ENCODE measurements at regions not wholly inside any gene's neighbourhood (a gene's known extent, or its start where the extent isn't known, plus 50 kb on each side); places are given as distances from the start of the nearest gene placed in this dataset.
"Not testable (repeated sequence)": the region's sequence is repeated elsewhere in the genome, so short reads cannot be mapped to it uniquely, and the experiment has no call there.

DNA sequence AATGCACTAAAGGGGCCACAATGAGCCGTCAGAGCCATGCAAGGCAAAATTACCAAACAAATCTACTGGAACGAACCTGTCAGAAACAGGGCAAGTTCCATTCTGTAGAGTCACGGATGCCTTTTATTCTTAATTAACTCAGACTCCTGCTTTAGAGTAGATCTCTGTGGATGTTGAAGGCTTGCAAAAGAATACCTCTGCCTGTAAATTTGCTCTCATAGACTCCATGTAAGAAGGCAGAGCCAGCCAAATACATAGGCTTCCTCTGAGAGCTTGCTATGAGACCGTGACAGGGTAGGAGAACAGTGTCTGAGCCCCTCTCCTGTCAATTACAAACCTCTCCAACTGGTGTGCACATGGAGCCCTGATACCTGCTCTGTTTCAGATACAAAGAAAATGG, 787.9 kb upstream of the POM121L12 start:
- no peak for DNase-seq

DNA sequence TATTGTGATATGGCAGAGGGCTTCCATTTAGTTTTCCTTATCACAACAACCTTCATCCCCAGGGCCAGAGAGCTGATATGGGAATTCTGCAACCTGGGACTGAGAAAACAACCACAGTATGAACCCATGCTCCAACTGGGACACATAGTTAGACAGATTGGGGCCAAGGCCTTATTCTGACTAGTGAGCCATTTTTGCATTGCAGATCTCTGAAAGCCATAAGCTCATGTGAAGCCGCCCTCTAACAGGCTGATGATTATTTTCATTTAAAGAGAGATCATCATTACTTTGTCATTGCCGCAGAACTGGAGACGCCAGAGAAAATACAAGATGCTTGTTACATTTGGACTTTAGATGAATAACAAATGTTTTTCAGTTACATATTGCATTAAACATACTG, 791.7 kb upstream of the POM121L12 start:
- no peak for DNase-seq

DNA sequence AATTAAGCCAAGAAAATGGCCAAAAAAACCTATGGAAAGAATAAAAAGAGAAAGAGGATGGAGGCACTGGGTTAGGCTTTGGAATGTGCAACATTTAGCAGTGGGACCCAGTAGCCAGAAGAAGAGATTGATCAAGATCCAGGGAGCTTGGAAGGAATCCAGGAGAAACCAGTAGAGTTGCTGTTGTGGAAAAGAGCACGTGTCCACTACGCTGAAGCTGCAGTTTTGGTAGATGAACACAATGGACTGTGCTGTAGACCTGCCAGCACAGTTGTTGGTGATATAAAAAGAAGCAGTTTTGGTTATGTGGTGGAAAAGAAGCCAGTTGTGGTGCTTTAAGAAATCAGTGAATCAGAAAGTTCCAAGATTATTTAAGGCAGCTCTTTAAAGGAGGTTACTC, 802.2 kb upstream of the POM121L12 start:
- no peak for DNase-seq

- no peak for DNase-seq
Observed at GRCh38 chr7:52211930-52212329, 823.5 kb upstream of the POM121L12 start.

- DNase-seq, result no peak
Observed at GRCh38 chr7:52209614-52210013, 825.8 kb upstream of the POM121L12 start.

DNA sequence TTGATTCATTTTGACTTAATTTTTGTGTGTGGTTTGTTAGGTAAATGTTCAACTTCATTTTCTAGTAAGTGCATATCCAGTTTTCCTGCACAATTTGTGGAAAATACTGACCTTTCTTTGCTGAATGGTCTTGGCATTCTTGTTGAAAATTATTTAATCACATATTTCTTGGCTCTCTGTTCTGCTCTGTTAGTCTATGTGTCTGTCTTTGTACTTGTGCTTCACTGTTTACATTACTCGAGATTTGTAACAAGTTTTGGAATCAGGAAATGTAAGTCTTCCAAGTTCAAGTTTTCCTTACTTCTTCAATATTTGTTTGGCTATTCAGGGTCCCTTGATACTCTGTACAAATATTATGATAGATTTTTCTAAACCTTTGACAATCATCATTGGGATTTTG, 838.2 kb upstream of the POM121L12 start:
- no peak for DNase-seq

- no peak for DNase-seq
Observed at GRCh38 chr7:52195664-52196063, 839.8 kb upstream of the POM121L12 start.

DNA sequence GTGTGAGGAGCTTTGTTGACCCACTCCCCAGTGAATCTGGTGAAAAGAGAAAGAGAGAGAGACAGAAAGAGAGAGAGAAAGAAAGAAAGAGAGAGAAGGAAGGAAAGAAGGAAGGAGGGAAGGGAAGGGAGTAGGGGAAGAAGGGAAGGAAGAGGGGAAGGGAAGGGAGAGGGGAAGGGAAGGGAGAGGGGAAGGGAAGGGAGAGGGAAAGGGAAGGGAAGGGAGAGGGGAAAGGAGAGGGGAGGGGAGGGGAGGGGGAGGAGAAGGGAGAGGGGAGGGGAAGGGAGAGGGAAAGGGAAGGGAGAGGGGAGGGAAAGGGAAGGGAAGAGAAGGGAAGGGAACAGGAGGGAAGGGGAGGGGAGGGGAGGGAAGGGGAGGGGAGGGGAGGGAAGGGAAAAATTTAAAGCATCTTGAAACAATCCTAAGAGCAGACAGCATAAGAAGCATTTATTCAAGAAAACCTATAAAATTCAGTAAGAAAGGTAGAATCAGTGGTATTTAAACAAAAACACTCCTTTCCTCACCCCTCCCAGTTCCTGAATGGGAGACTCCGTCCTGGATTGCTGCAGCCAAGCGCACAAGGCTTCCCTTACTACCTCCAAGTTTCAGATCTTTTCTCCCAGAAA, 846.2 kb upstream of the POM121L12 start:
- no peak for DNase-seq

DNA sequence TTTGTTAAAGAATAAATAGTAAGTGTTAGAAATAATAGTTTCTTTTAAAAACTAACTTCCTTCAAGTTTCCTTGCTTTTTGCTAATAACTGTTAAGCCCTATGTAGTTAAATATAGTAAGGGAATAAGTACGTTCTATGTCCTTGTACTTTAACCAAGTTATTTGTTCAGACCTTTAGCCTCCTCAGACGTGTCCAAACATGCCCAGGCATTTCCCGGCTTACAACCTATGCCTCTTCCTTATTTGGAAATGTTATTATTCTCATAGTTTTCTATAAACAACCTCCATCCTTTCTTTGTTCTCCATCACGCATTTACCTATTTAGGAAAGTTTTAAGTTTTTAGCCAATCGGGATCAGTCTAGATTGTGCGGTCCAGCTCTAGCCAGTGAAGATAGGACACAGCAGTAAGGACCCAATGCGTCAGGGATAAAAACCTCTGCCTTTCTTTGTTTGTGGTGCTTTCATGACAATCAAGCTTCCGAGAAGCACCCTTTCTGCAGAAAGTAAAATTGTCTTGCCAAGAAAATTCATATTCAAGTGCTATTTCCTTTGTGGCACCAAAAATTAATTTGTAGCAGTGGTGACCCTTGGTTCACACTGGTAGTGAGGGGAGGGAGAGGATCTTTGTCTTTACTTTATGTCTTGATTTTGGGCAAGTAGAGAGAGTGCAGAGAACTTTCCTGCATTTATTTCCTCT, 851.3 kb upstream of the POM121L12 start:
- DNase-seq, result no peak

- no peak for DNase-seq
Observed at GRCh38 chr7:52179934-52180333, 855.5 kb upstream of the POM121L12 start.

- DNase-seq, result no peak
Observed at GRCh38 chr7:52168085-52168484, 851.5 kb upstream of the COBL start.

DNA sequence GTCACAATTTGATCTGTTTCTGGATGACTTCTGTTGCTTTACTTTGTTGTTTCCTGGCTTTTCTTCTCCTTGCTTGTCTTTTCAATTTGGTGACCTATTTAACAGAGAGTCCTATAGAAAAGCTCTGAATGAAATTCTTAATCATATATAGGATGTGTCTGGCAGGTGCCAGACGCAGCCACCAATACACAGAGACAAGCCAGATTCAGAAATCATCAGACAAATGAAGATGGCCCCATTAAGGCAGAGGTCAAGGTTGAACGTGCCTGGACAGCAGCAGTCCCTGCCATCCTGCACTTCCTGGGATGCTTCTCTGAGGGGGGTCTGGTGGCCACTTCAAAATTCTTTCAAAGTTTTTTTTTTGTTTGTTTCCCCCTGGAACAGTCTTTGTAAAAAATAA, 846.7 kb upstream of the COBL start:
- no peak for DNase-seq

GRCh38 chr7:52161483-52161882, 844.9 kb upstream of the COBL start:
- no peak for DNase-seq

GRCh38 chr7:52159421-52159820, 842.8 kb upstream of the COBL start:
- DNase-seq, result not testable (repeated sequence)

- DNase-seq, result no peak
Observed at GRCh38 chr7:52154382-52154781, 837.8 kb upstream of the COBL start.

DNA sequence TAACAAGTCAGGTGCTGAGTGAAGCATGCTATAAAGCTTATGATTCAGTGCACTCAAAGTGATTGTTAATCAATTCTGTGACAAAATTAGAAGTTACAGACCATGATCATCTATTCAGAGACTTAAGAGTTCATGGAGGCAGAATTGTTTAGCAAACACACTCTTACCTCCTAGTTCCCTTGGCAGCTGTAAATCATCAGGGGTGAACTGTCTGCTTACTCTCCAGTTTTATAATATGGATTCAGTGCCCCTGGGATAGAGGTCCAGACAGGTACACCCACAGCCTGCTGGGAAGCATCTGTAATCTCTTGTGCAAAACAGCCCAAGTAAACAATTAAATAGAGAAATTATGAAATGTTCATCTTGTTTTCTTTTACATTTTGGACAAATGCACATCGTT, 835.0 kb upstream of the COBL start:
- DNase-seq, result no peak

DNA sequence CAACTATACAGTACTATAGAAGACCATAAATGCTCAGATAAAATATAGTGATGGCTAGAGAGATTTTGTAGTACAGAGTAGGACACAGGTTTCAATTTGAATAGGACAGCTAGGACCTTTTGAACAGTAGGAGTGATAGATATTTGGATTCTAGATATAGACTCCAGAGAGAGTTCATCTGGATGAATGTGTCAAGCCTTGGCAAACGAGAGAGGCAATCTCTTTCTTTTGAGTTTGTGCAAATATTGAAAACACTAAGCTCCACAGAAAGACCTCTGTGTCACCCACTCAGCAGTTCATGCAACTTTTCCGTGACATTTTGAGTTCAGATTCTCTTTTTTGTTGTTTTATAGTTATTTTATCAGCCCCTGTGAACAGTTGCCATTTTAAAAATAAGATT, 834.3 kb upstream of the COBL start:
- DNase-seq, result no peak

DNA sequence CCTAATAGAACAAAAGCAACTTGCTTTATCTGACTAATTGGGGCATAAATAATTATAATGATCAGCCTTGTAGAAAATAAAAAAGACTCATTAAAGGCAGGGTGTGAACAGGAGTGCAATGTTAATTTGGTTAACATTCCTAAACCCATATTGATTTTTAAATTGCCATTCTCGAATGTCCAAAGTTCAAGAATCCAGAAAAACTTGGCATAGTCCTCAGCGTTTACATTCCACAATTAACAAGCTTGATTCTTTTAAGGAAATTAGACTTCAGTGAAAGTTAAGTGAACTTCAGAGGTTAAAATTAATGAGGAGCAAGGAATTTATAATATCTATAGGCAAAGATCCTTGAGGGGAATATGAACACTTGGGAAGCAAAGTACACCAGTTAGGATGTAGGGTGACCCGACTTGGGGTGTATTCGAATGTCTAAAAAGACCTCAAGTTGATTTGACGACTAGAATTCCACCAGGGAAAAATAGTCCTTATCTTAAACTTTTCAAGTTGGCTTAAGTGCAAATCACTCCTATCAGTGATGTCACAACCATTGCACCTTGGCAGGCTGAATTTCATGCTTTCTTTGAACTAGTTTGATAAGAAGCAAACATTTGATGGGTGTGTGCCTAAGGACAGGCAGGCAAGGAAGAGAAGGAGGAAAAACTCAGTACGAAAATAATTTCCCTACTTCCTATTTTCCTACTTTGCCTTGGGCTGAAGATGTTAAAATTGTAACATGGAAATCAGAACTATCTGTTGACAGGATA, 830.4 kb upstream of the COBL start:
- no peak for DNase-seq

- no peak for DNase-seq
Observed at GRCh38 chr7:52143219-52143618, 826.6 kb upstream of the COBL start.

GRCh38 chr7:52140851-52141250, 824.2 kb upstream of the COBL start:
- no peak for DNase-seq

- no peak for DNase-seq
Observed at GRCh38 chr7:52135403-52135802, 818.8 kb upstream of the COBL start.

GRCh38 chr7:52129278-52129677, 812.7 kb upstream of the COBL start:
- no peak for DNase-seq

GRCh38 chr7:52120912-52121311, 804.3 kb upstream of the COBL start:
- no peak for DNase-seq

GRCh38 chr7:52119537-52119936, 802.9 kb upstream of the COBL start:
- DNase-seq, result no peak
